GM18951 (cell line): ENCODE measurements at regions not wholly inside any gene's neighbourhood (a gene's known extent, or its start where the extent isn't known, plus 50 kb on each side); places are given as distances from the start of the nearest gene placed in this dataset.
"Not testable (repeated sequence)": the region's sequence is repeated elsewhere in the genome, so short reads cannot be mapped to it uniquely, and the experiment has no call there.

ENCODE experiments used
- POLR2A ChIP-seq: IDR thresholded peaks from 4 replicates; pipeline ENCODE4 v1.6.1; 2011; ENCODE audit warnings: mild to moderate bottlenecking; ENCODE audit not compliant: insufficient read length, insufficient read depth; ENCODE audit errors: extremely low read depth
- in situ Hi-C: fragments of 300-500 bp; cut with MboI; formaldehyde crosslinking; loops from one replicate; pipeline ENCODE4 v1.12.0; 2022; ENCODE audit warnings: low sequenced_read_pairs, mixed read lengths, inconsistent platforms; ENCODE audit not compliant: unreplicated experiment

DNA sequence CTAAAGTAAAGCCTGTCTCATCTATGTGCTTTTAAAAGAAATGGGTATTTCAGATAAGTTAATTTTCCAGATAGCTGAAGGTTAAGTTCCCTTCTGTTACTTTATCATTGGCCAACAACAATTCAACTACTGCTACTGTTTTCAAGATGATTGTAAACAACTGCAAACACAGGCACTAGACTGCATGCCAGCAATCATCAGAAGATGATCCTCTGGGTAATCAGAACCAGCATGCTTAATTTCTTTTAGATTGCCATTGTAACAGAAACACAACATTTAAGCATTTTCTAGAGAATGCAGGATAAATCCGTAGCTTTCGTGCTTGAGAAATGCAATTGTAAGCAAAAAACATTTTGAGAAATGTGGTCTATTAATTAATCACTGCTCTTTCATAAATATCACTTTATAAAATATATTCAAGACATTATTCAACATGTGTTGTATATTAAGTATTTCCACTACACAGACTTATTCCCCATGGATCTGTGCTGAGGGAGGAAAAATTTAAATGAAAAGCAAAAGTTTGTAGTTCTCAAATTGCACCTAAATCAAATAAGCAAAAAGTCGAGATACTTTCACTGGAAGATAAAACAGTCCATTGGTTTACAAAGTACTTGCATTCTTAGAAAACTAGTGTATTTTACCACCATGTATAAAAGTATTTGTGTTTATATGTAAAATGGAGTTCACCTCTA is 133.7 kb downstream of the ATL2 start:
- in situ Hi-C loops = no loop called here
- TF ChIP-seq POLR2A = no peak

DNA sequence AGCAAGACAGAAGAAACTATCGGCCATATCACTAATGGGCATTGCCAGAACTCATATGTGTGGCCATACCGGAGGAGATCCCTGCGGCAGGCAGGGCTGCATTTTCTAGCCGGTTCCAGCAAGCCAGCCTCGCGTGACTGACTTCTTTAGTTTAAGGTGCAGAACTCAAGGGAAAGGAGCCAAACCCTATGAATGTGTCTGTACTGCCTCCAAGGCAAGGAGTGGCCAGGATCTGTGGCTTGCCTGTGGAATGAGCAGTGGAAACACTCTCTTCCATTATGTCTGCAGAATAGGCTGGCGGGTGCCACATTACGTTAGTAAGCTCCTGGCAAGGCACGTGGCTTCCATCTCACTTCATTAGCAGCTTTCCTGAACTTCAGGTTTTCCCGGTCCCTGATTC is 137.6 kb downstream of the ATL2 start:
- no peak for TF ChIP-seq POLR2A
- in situ Hi-C loops = no loop called here

DNA sequence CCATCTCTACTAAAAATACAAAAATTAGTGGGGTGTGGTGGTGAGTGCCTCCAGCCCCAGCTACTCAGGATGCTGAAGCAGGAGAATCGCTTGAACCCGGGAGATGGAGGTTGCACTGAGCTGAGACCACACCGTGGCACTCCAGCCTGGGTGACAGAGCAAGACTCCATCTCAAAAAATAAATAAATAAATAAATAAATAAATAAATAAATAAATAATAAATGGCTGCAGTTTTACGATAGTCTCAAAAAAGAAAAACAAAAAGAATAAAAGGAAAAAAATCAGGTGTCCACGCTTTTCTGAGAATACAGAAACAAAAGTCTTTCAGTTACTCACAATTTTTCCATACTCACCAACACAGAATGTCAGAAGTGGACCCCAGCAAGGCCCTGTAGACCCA is 138.4 kb downstream of the ATL2 start:
- in situ Hi-C loops = not testable (repeated sequence)

DNA sequence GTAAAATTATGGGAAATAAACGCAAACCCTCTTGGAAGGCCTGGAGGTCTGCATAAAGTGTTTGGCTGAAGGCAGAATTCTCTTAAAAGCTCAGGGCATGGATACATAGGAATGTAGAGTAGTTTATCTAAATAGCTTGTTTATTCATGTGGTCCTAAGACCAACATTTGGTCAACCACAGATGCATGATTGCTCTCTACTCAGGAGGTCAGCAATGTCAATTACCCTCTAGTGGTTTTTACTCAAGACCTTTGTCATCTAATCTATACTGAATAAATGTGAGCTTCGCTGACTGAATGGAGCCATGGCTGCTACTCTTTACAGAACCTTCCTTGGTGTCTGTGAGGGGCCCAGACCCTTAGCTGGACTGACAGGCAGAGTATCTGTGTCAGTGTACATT is 139.8 kb downstream of the ATL2 start:
- in situ Hi-C loops = no loop called here
- TF ChIP-seq POLR2A = no peak

DNA sequence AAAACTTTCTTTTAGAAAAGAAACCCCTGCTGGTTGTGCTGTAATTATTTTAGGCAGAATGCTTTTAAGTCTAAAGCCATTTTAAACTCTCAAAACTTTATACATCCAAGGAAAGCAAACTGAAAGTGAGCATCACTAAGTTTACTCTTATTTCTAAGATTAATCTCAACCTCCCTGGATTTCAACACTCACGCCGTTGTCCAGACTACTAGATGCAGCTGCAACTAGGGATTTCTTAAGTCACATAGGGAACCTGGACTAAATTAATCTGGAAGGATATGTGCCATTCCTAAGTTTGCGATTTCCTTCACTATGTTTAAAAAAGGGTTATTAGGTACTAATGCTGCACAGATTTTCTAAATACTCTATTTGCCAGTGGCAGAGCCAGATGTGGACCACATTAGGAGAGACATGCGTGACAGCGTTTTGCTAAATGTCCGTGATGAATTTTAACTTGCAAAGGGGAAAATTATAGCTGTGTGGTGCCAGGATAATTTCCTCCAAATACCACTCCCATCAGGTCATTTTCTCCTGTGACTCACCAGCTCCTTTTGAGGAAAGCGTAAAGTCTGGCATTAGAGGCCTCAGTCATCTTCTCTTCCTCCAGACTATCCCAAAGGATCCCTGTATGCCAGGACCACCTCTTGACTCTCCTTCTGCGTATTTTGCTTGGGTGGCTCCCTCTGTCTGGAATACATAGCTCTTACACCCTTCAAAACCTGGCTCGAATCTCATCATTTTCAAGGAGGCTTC is 143.7 kb downstream of the ATL2 start:
- TF ChIP-seq POLR2A = no peak
- in situ Hi-C loops = no loop called here

DNA sequence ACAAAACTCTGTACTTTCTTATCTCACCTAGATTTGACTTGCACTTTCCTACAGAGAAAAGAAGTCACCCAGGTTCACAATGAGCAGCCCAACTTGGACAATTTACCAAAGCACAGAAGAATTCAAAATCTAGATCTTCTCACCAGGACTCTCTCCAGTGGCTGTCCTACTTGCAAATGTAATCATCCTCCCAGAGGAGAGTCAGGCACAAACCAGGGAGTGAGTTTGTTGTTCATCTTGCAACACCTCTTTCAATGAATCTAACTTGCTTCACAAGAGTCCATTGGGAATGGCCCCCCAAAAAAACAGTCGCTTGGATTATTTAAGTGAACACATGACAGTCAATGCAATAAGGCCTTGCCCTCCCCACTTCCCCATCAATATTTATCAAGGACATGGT is 144.6 kb downstream of the ATL2 start:
- no peak for TF ChIP-seq POLR2A
- in situ Hi-C loops = no loop called here

DNA sequence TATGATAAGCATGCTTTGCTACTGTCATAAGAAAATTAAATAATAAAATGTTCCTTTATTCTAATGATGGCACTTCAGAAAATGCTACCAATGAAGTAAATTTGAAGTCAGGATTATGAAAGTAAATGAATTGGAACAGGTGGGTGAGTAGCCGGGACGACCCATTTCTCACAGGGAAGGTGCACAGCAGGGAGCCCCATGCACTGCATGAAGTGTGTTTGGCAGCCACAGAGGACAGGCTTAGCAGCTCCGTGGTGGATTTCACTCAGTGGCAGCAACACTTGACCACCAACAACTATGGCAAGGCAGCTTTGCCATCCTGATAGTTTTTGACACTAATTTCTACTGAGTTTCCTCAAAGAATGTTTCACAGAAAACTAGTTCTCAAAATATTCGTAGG is 146.3 kb downstream of the ATL2 start:
- in situ Hi-C loops = no loop called here
- TF ChIP-seq POLR2A = no peak

DNA sequence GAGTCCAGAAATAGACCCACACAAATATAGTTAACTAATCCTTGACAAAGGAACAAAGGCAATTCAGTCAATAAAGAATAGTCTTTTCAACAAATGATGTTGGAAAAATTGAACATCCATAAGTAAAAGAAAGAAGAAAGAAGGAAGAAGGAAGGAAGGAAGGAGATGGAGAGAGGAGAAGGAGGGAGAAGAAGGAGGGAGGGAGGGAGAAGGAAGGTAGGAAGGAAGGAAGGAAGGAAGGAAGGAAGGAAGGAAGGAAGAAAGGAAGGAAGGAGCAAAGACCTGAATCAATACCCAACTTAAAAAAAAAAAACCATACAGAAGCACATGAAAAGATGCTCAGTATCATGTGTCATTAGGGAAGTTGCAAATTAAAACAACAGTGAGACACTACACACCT is 148.3 kb downstream of the ATL2 start:
- in situ Hi-C loops = no loop called here

DNA sequence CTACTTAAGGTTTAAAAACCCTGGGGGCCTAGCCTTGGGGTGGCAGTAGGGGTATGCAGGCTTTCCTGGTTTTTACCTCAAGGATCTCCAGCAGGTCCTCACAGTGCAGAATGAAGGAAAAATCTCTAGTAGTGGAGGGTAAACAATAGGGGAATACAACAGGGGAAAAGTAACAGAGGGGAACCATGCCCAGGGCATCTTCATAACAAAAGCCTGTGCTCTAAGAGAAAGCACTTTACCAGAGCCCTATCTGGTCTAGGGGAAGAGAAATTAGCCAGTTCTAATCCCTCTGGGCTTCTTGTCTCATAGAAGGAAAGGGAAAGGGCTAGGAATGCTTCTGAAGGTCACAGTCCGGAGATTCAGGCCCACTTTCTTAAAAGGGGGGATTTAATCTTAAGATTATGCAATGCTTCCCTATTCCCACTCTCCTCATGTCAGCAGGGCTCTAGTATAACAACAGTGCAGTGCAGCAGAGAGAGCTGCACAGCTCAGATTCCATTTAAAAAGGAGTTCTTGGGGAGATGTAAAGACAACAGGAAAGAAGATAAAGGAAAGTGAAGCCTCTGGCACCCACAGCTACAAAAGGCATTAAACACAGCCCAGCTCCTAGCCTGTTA is 149.0 kb upstream of the CYP1B1 start:
- no peak for TF ChIP-seq POLR2A
- in situ Hi-C loops = no loop called here

More for the DNA sequence above, 148.3 kb downstream of the ATL2 start:
- no peak for TF ChIP-seq POLR2A

DNA sequence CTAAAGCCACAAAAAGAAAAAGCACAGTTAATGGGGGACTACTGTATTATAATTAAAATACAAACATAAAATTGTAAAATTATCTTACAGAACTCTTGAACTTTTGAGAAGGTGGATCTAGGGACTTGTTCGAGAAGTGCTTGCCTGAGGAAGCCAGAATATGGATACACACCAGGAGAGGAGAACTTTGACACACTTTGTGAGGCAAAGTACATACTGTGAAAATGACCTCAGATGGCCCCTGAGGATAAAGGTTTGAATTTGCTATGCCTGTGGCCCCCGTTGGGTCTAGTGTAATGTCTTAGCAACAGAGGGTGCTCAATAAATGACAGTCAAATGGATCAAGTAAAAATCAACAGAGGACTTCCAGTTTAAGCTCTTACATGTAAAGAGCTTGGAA is 148.2 kb upstream of the CYP1B1 start:
- TF ChIP-seq POLR2A = no peak
- in situ Hi-C loops = no loop called here

DNA sequence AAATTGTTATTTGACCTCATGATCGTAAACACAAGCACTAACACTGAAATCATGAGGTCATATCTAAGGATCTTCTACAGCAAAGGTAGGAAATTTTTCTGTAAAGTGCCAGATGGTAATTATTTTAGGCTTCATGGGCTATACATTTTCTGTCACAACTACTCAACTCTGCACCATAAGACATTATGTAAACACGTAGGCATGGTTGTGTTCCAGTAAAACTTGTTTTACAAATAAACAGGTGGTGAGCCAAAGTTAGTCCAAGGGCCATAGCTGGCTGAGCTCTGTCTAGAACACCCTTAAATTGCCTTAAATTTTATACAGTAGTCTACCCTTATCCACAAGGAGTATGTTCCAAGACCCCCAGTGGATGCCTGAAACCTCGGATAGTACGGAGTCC is 147.3 kb upstream of the CYP1B1 start:
- in situ Hi-C loops = no loop called here

DNA sequence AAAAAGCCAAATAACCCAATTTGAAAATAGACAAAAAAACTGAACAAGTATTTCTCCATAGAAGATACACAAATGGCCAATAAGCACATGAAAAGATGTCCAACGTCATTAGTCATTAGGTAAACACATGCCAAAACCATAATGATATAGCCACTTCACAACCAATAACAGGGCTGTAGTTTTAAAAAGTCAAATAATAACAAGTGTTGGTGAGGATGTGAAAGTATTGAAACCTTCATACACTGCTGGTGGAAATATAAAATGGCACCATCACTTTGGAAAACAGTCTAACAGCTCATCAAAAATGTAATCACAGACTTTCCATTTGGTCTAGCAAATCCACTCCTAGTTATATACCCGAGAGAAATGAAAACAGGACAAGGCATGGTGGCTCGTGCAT is 144.2 kb upstream of the CYP1B1 start:
- TF ChIP-seq POLR2A = no peak
- in situ Hi-C loops = no loop called here

More for the DNA sequence above, 147.3 kb upstream of the CYP1B1 start:
- no peak for TF ChIP-seq POLR2A

DNA sequence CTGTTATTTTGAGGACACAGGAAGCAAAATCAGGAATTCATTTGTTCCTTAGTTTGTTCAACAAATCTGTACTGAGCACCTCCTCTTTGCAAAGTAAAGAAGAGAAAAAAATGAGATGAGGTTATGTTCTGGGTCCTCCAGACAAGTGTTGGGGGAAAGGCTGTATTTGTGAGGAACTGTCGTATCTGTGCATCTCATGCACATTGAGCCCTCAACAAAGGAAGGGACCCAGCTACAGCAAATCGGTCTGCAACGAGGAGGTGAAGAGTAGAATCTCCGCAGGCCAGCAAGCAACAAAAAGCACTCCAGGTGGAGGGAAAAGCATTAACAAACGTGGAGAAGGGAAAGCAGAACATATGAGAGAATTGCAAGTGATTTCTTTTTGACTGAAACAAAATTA is 143.0 kb upstream of the CYP1B1 start:
- TF ChIP-seq POLR2A = no peak
- in situ Hi-C loops = no loop called here

DNA sequence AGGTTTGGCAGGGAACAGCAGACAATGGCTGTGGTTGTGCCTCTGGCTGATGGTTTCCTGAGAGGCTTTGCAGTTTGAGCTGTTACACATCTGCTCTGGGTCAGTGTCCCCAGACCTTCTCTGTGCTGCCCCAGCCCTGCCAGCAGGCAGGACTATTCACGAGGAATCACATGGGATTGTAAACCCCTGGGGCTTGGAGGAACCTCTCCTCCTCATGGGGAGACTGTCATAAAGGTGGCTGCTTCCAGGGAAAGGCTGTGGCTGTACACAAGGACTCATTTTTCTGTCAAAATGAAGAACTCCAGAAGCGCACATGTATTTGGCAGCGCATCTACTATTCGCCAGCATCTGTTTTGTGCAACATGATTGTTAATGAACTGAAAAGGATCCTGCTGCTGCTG is 142.6 kb upstream of the CYP1B1 start:
- in situ Hi-C loops = no loop called here
- TF ChIP-seq POLR2A = no peak

DNA sequence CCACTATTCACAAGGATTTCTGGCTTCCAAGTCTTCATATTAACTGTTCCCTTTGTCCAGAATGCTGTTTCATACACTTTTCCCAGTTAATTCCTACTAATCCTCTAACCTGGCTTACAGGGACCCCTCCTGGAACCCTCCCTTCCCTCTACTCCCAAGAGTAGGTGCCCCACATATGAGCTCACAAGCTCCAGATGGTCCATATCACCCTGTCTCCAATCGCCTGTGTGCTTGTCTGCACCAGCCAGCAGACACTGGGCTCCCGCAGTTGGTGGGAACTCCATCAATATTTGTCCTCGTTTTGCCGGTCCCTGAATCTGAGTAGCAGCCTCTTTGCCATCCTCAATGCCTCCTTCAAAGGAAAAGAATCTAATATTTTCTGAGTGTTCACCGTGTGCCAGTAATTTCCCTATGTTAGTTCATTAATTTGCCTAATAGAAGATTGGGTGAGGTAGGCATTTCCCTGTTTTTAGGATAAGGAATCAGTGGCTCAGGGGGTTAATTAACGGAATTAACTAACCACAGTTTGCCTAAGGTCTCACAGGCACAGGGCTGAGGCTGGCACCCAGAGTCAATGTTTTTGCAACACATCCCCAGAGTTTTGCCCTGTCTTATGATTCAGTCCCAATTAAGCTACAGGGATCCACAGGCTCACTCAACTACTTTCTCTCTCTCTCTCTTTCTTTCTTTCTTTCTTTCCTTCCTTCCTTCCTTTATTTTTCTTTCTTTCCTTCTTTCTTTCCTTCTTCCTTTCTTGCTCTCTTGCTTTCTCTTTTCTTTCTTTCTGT is 141.6 kb upstream of the CYP1B1 start:
- in situ Hi-C loops = no loop called here
- TF ChIP-seq POLR2A = no peak
